HG03432 (cell line): ENCODE measurements at regions not wholly inside any gene's neighbourhood (a gene's known extent, or its start where the extent isn't known, plus 50 kb on each side); places are given as distances from the start of the nearest gene placed in this dataset.

Experiments used
- ATAC-seq: cut with Tn5 transposase; IDR thresholded peaks from one replicate; pipeline ENCODE4 v1.9.1; 2021; ENCODE audit warnings: mild to moderate bottlenecking, moderate library complexity; ENCODE audit not compliant: unreplicated experiment

DNA sequence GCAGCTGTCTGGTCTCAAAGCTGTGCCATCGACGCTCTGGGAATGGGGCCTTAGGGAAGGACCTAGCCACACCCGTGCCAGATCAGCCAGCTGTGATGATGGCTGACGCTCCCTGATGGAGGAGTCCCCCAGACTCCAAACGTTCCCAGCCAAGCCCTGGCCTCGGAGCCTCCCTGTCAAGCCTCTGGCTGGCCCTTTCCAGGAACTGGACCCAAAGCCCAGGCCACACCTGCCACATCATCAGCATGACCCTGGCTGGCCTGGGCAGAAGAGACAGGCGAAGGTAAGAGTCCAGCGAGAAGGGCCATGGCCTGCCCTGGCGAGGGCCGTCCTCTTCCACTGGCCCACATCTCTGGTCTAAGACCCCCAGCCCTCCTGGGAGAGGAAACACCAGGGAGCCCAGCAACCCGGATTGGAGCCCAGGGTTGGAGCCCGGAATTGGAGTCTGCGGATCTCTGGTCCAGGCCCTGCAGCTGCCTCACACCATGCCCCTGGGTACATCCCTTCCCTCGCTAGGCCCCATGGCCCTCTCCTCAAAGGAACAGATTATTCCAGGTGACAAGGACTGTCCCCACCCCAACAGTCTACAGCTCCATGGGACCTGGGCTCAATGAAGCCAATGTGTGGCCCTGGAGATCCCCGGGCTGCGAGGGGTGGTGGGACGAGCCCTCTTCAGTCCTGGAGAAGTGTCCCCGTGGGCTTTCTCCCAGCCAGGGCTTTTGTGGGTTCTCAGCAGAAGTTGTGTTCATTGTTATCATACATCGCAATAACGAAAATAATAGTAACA is 105.1 kb upstream of the TNRC6C start:
- no peak for ATAC-seq

DNA sequence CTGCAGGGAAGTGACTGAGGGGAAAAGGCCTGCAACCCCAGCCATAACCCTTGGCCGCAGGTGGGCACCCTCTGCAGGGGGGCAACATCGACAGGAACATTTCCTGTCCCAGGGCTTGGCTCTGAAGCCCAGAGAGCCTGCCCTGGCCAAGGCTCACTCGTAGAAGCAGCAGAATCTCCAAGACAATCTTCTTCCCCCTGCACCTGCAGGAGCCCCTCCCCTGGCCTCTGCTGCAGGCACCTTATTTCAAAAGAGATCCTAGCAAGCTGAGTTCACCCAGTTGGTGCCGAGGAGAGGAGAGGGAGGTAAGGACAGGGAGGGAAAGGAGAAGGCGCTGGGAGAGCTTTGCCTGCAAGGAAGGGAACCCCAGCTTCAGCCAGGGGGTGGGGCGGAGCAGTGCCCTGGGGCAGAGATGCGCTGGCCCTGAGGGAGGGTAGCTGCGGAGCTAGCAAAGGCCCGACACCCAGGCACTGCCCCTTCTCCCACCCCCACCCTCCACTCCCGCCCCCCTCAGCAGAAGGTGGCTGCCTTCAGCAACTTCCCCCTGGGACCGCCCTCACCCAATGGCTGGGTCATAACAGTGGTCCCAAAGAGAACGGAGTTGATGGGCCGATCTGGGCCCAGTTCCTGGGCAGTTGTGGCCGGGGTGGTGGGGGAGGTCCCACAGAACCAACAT is 104.3 kb upstream of the TNRC6C start:
- ATAC-seq = no peak

DNA sequence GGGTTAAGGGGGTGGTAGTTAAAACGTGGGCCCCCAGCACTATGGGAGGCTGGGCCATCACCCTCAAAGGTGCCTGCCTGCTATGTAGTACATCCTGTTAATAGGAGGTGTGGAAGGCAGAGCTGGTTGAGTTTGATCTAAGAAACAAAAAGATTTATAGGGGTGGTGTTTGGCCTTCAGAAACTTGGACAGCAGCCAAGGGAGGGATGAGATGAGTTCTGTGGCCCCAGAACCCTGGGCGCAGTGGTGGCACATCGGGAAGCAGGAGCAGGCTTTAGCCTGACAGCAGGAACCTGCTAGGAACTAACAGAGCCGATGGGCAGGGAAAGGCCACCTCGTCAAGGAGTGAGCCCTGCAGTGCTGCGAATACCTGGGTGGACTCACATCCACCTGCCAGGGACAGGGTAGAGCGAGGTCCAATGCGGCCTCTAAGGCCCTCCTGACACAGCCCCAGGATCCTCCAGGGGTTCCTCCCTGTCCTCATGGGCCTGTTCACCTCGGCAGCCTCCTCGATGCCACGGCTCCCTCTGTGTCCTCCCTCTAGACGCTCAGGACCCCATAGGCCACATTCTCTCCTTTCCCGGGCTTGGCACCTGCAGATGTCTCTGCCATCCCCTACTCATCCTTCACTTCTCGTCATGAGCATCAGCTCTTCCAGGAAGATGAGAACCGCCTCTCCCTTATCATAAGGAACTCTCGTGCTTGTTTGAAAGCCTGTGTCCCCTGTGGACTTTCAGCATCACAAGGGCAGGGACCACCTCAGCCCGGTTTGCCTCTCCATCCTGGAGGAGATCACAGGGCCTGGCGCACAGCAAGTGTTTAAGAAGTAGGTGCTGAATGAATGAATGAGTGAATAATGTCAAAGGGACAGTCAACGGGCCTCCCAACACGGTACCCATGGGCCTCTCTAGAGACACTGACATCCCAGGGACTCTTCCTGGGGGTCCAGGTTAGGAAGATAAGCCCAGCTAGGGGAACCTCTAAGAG is 103.5 kb upstream of the TNRC6C start:
- ATAC-seq = no peak

DNA sequence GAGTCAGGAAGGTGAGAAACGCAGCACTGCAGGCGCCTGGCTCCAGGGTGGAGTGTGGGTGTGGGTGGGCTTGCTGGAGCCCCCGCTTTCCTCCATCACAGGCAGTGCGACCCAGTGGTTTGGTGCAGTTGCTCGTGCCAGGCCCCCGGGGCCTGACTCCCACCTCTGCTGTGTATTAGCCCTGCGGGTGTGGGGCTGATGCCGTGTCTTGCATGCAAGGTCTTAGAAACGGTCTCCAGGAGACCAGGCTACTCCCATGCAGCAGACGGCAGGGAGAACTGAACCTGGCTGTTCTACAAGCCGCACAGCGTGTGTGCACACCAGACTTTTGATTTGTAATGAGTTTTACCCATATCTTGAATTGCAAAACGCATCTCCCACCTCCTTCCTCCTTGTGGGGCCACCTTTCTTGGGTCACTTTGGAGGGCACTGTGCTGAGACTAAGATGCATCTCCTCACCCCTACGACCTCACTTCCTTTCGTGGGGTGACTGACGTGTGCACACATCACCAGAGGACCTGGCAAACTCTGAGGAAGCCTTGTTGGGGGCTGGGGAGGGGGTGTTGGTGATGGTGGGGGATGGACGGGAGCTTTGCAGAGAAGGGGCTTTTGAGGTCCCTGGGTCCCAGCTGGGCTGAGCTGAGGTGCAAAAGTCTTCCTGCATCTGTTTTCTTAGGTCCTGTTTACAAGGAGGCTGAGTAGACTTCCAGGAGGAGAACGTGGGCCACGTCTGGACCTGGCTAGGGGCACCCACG is 101.8 kb upstream of the TNRC6C start:
- no peak for ATAC-seq

DNA sequence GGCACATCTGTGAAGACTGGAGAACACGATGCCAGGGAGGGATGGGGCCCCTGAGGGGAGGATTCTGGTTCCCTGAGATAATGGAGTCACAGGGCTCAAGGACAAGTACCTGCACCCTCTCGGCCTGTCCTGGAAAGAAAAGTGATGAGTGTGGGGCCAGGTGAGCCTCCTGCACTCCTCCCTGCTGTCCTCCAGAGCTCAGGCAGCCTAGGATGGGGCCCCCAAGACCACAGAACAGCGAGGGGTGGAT is 101.3 kb upstream of the TNRC6C start:
- no peak for ATAC-seq

DNA sequence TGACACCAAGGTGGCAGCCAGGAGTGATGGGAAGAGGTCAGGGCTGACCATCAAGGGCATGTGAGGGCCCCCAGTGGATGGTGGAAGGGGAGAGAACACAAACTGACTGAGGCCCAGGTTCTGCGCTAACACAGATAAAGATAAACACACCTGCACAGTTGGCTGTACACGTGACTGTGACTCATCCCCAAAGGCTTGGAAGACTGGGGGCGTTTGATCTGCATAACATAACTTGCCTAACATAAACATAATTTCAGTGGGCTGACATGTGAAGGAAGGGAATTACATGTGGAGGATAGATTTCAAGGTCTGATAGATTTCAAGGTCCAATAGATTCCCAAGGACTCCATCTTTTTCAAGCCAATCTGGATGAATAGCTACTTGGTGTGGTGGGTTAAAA is 100.9 kb upstream of the TNRC6C start:
- no peak for ATAC-seq

DNA sequence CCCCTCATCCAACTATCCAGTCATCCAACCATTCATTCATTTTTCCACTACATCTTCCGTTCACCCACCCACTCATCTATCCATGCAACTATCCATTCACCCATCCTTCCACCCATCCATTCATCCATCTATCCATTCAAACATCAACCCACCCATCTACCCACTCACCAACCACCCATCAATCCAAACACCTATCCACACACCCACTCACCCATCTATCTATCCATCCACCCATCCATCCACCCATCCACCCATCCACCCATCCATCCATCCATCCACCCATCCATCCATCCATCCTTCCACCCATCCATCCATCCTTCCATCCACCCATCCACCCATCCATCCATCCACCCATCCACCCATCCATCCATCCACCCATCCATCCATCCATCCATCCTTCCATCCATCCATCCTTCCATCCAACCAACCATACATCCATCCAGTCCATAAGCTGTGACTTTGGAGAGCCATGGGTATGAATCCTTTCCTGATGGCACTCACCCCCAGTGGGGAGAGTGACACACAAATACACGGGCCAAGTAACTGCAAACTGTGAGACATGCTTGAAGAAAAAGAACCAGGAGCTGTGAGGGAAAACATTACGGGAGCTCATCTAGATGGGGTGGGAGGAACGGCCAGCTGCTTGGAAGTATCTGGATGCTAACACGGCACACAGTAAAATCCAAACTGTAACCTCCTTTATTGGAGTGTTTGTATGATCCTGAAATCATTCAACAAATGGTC is 100.0 kb upstream of the TNRC6C start:
- no peak for ATAC-seq

DNA sequence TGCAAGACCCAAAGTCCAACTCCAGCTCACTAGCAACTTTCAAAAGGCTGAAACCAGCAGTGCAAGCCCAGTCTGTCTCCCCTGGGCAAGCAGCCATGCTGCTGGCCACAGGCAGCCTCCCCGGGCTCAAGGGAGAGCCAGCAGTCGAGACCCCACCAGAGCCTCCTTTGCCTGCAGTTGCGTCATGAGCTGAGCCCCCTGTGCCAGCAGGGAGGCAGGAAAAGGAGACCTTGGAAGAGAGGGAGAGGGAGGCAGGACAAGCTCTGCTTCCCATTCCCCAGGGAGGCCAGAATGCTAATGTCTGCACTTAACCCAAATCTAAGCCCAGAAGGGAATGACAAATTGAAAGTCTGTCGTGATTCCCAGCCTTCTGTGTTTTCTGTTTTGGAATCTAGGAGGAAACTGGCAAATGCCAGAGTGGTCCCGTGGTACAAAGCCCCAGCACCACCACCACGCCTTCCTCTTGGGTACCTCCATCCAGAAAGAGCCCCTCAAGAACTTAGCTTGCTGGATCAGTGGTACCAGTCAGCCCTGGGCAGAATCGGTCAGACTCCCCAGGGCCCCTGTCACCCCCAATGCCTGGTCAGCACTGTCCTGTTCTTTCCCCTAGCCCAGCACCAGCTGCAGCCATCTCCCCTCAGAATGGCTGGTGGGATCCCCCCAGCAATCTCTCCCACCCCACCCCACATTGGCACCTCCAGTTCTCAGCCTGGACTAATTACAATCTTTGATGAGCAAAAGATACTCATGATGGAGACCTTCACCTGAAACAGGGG is 99.3 kb upstream of the TNRC6C start:
- no peak for ATAC-seq

DNA sequence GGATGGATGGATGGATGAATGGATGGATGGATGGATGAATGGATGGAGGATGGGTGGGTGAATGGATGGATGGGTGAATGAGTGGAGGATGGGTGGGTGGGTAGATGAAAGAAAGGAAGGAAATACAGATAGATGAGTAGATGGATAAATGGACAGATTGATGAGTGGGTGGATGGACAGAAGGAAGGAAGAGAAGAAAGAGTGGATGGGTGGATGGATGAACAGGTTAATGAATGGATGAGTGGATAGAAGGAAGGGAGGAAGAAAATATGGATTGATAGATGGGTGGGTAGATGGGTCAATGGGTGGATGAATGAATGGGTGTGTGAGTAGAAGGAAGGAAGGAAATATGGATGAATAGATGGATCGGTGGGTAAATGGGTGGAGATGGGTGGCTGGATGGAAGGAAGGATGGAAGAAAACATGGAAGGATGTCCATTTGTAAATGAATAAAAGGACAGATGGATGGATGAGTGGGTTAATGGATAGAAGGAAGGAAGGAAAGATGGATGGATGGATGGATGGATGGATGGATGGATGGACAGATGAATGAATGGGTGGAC is 97.3 kb upstream of the TNRC6C start:
- ATAC-seq = no peak

DNA sequence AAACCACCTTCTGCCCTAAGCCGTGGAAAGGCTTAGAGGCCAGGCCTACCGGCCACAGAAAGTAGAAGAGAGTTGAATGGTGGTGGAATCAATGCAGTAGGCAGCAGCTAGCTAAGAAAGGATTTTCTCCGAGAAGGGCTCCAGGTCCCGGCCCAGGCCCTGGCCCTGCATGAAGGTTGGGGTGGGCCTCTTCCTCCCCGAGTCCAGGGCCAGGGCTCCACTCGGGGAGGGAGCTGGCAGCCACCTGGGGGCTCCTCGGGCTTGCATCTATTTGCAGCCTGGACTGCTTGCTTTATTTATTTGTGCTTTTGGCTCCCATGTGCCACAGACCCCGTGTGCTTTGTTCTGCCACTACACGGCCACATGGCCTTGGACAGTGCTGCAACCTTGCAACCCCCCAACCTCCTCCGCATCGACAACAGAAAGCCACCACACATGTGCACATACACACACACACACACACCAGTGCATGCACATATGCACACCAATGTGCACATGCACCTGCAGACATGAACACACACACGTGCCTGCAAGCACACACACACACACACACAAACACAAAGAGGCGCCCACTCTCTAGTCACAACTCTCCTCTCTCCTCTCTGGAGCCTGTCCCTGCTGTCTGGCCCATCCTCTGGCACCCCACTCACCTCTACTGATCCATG is 96.4 kb upstream of the TNRC6C start:
- no peak for ATAC-seq

DNA sequence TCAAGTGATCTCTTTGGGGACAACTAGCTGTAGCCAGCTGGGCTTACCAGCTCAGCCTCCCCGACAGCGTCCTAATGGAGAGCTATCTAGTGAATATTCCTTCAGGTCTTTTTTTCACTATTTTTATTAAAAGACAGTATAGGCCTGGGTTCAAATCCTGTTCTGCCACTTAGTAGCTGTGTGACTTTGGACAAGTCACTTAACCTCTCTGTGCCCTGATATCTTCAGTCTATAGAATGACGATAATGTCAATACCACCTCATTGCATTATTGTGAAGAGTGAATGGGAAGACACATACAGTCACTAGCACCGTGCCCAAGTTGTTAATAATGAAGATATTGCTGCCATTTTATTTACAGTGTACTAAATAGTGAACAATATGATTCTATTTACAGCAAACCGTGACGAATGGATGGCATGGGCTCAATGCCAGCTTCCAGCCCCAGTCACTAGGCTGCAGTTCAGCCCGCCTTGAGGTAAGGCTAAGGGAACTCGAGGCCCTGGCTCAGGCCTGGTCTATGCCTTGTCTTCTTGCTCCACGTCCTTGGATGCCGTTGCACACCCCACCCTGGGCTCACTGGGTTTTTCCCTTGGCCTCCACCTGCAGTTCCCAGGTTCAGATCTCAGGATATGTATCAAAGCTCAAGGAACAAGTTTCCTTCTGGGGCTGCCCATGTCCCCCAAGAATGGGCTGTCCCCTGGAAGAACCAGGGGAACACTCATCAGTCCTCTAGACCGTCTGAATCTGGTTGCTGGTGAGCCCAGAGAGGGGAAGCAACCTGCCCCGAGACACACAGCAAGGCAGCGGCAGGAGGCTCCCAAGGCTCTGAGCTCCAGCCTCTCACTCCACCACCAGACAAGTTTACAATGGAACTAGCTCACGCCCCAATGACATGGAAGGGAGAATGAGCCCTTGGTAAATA is 95.4 kb upstream of the TNRC6C start:
- no peak for ATAC-seq

DNA sequence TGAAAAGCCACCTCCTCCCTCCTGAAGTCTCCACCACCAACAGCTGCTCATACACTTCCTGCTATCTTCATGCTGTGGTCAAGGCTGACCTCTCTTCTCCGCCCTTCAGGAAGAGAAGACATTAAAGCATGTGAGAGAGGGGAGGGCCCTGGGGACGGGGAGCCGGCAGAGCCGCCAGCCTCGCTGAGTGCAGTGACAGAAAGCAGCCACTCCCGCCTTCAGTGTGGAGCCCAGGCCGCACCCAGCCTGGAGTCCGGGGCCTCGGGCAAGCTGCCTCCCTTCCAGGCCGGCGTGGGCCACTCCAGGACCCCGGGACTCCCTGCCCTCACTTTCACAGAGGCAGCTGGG is 94.7 kb upstream of the TNRC6C start:
- no peak for ATAC-seq

DNA sequence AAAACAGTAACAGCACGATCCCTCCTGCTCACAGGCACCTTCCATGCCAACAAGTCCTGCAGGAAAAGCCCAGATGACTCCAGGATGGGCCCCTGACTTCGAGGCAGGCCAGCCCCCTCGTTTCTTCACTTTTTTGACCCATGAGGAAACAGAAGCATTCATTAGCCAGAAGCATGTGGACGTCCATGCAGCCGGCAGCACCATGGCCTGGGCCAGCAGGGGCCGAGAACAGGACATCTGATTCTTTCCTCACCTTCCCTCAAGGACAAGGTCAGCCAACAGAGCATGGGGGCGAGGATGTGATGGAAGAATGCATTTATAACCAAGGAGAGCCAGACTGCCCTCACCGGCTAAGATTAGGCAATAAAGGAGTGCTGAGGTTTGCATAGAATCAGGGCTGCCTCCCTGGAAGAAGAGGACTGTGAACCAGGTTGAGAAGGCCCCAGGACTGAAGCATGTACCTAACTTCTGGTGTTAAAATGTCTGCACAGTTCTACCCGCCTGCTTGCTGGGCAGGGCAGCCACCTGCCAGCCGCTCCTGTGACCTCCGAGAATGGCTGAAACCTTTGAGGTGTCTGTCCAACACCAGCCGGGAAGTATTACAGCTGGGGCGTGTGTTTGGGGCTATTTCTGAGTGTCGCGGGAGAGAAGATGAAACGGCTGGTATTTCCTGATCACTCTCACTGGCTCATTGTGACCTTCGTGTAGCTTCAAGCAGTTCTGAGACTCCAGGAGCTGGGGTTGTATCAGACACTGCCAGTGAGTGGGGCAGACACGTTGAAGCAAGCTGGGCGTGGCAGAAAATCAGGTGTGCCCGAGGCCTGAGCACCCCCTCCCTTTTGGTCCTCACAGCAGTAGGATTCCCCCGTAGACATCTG is 94.0 kb upstream of the TNRC6C start:
- ATAC-seq = no peak

DNA sequence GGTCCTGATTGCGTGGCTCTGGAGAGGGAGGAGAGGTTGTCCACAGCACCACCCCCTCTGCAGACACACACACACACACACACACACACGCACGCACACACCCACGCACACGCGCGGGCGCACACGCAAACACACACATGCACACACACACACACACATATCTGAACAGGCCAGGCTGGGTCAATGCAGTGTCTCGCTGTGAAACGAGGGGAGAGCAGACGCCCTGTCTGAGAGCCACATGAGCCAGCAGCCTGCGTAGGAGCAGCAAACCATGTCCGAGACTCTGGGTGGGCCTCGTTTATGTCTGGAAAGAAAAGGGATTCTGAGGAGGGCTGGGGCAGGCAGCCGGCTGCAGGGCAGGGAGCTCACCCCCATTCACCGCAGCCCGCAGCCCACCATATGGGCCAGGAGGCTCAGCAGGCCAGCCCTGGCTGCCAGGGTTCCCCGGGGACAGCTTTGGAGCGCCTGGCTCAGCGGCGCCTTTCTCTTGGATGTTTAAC is 93.3 kb upstream of the TNRC6C start:
- no peak for ATAC-seq

DNA sequence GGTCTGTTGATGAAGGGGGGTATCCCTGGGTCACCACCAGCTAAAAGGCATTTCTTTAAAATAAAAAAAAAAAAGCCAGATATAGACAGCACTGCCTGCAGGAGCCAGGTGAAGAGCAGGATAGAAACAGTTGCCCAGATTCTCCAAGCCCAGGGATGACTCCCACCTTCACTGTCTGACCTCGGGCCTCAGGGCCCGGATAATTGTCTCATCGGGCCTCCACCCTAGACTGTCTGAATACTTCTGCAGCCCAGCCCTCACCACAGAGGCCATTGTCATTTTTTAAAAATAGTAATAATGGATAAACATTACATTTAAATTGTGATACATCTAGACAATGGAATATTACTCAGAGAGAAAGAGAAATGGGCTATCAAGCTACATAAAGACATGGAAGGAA is 92.8 kb upstream of the TNRC6C start:
- no peak for ATAC-seq

DNA sequence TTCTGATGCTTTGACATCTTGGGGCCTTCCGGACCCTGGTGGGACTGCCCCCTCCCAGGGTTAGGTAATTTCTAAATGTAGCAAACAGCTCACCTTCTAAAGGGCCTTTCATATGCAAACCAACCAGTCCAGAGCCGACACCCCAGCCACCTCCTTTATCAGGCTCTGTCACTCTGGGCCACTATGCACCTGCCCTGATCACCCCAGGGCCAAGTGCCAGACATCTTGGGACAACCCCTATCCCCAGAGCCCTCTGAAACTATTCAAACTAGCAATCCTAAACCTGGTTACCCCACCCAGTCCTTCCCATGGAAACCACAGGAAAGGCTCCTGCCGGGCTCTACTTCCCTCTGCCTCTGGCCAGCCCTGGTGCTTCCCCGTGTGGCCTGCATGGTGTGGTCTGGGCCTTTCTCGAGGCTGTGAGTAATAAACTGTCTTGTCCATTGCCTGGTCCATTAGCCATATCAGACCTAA is 91.2 kb upstream of the TNRC6C start:
- ATAC-seq = no peak
